ENCODE measurements at regions not wholly inside any gene's neighbourhood (a gene's known extent, or its start where the extent isn't known, plus 50 kb on each side); places are given as distances from the start of the nearest gene placed in this dataset.

DNA sequence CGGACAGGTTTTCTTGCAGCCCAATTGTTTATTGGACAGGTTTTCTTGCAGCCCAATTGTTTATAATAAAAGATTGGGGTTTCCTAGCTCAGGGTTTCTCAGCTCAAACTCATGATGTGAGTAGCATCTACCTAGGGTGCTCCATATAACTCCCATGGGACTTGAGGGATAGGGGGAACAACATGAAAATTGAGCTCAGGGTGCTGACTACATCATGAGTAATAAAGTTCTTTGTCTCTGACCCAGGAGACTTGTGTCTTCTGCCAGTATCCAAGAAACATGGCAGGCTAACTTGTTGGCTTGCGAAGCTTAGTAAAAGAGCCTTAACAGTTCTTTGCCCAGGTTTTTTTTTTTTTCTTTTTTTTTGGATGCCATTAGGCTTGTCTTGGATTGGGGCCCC is 59.2 kb upstream of the MYCBP2 start:
- Mint-ChIP-seq H3K9me3 (peaks cover 12% of the 10 kb centered on the region), H3K27ac (no peak overlapping the region)

DNA sequence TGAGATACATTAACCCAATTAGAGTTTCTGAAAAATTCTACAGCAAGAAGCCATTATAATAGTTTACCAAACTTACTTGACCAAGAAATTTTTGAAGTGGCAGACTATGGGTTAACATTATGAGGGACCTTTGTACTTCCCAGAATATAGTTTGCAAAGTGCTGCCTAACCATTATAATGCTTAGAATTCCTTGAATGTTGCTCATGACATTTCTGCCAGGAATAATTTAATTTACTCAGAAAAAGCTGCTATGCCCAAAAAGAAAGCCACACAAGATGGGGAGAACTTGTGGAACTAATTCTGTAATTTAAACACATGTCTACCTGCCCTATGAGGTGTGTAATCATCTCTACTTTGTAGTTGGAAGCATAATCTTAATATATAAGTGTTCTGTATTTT is 58.1 kb upstream of the MYCBP2 start:
- Mint-ChIP-seq H3K27ac (no peak overlapping the region), H3K4me3 (no peak overlapping the region), H3K27me3 (ENCODE audit: low read depth) (no peaks in the 10 kb centered on the region), H3K36me3 (peaks cover 5% of the 10 kb centered on the region; the same call in 1 of the 2 replicates), H3K9me3 (peaks cover 12% of the 10 kb centered on the region), H3K4me1 (peaks cover 33% of the 10 kb centered on the region)
- no peak for ATAC-seq
- CTCF ChIA-PET: interaction anchor here (1.3 kb wide), 1 partner anchor 68 kb away, joined by 4 read pairs; no protein-coding TSS in a partner anchor
- POLR2A ChIA-PET: no interaction called here
- DNase-seq (ENCODE audit: low spot score): no peak
- TF ChIP-seq SMAD4 (CRISPR knock-in tag; IDR thresholded peaks at IDR 0.05) (no peak), TEAD1 (CRISPR knock-in tag; IDR thresholded peaks at IDR 0.05) (no peak), ETV6 (CRISPR knock-in tag; IDR thresholded peaks at IDR 0.05) (no peak)
- TF ChIP-seq, protein P1, sequence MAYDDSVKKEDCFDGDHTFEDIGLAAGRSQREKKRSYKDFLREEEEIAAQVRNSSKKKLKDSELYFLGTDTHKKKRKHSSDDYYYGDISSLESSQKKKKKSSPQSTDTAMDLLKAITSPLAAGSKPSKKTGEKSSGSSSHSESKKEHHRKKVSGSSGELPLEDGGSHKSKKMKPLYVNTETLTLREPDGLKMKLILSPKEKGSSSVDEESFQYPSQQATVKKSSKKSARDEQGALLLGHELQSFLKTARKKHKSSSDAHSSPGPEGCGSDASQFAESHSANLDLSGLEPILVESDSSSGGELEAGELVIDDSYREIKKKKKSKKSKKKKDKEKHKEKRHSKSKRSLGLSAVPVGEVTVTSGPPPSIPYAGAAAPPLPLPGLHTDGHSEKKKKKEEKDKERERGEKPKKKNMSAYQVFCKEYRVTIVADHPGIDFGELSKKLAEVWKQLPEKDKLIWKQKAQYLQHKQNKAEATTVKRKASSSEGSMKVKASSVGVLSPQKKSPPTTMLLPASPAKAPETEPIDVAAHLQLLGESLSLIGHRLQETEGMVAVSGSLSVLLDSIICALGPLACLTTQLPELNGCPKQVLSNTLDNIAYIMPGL (CRISPR knock-in tag; IDR thresholded peaks at IDR 0.05): no peak
- TF ChIP-seq, protein P2, sequence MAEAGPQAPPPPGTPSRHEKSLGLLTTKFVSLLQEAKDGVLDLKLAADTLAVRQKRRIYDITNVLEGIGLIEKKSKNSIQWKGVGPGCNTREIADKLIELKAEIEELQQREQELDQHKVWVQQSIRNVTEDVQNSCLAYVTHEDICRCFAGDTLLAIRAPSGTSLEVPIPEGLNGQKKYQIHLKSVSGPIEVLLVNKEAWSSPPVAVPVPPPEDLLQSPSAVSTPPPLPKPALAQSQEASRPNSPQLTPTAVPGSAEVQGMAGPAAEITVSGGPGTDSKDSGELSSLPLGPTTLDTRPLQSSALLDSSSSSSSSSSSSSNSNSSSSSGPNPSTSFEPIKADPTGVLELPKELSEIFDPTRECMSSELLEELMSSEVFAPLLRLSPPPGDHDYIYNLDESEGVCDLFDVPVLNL (CRISPR knock-in tag; IDR thresholded peaks at IDR 0.05; ENCODE audit: borderline replicate concordance, low read depth): no peak
- TF ChIP-seq, protein P3, sequence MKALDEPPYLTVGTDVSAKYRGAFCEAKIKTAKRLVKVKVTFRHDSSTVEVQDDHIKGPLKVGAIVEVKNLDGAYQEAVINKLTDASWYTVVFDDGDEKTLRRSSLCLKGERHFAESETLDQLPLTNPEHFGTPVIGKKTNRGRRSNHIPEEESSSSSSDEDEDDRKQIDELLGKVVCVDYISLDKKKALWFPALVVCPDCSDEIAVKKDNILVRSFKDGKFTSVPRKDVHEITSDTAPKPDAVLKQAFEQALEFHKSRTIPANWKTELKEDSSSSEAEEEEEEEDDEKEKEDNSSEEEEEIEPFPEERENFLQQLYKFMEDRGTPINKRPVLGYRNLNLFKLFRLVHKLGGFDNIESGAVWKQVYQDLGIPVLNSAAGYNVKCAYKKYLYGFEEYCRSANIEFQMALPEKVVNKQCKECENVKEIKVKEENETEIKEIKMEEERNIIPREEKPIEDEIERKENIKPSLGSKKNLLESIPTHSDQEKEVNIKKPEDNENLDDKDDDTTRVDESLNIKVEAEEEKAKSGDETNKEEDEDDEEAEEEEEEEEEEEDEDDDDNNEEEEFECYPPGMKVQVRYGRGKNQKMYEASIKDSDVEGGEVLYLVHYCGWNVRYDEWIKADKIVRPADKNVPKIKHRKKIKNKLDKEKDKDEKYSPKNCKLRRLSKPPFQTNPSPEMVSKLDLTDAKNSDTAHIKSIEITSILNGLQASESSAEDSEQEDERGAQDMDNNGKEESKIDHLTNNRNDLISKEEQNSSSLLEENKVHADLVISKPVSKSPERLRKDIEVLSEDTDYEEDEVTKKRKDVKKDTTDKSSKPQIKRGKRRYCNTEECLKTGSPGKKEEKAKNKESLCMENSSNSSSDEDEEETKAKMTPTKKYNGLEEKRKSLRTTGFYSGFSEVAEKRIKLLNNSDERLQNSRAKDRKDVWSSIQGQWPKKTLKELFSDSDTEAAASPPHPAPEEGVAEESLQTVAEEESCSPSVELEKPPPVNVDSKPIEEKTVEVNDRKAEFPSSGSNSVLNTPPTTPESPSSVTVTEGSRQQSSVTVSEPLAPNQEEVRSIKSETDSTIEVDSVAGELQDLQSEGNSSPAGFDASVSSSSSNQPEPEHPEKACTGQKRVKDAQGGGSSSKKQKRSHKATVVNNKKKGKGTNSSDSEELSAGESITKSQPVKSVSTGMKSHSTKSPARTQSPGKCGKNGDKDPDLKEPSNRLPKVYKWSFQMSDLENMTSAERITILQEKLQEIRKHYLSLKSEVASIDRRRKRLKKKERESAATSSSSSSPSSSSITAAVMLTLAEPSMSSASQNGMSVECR (CRISPR knock-in tag; IDR thresholded peaks at IDR 0.05; ENCODE audit: borderline replicate concordance): no peak

More for the DNA sequence above, 59.2 kb upstream of the MYCBP2 start:
- no peak for TF ChIP-seq RELA (CRISPR knock-in tag; IDR thresholded peaks at IDR 0.05; ENCODE audit: borderline replicate concordance)
- no peak for TF ChIP-seq ZNF263 (CRISPR knock-in tag; IDR thresholded peaks at IDR 0.05; ENCODE audit: low read depth)
- TF ChIP-seq CREB1 (CRISPR knock-in tag; IDR thresholded peaks at IDR 0.05): no peak
- TF ChIP-seq, protein P4, sequence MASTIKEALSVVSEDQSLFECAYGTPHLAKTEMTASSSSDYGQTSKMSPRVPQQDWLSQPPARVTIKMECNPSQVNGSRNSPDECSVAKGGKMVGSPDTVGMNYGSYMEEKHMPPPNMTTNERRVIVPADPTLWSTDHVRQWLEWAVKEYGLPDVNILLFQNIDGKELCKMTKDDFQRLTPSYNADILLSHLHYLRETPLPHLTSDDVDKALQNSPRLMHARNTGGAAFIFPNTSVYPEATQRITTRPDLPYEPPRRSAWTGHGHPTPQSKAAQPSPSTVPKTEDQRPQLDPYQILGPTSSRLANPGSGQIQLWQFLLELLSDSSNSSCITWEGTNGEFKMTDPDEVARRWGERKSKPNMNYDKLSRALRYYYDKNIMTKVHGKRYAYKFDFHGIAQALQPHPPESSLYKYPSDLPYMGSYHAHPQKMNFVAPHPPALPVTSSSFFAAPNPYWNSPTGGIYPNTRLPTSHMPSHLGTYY (CRISPR knock-in tag; IDR thresholded peaks at IDR 0.05): no peak
- TF ChIP-seq, protein P1 (CRISPR knock-in tag; IDR thresholded peaks at IDR 0.05): no peak
- no peak for TF ChIP-seq KAT7 (CRISPR knock-in tag; IDR thresholded peaks at IDR 0.05; ENCODE audit: borderline replicate concordance)
- TF ChIP-seq, protein P5, sequence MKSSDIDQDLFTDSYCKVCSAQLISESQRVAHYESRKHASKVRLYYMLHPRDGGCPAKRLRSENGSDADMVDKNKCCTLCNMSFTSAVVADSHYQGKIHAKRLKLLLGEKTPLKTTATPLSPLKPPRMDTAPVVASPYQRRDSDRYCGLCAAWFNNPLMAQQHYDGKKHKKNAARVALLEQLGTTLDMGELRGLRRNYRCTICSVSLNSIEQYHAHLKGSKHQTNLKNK (CRISPR knock-in tag; IDR thresholded peaks at IDR 0.05): no peak
- no peak for TF ChIP-seq GABPB1 (CRISPR knock-in tag; IDR thresholded peaks at IDR 0.05)
- TF ChIP-seq NFYB (CRISPR knock-in tag; conservative IDR thresholded peaks at IDR 0.05; ENCODE audit: low read depth): no peak
- TF ChIP-seq, protein P6, sequence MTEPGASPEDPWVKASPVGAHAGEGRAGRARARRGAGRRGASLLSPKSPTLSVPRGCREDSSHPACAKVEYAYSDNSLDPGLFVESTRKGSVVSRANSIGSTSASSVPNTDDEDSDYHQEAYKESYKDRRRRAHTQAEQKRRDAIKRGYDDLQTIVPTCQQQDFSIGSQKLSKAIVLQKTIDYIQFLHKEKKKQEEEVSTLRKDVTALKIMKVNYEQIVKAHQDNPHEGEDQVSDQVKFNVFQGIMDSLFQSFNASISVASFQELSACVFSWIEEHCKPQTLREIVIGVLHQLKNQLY (CRISPR knock-in tag; IDR thresholded peaks at IDR 0.05): no peak
- TF ChIP-seq OVOL2 (CRISPR knock-in tag; IDR thresholded peaks at IDR 0.05; ENCODE audit: borderline replicate concordance): no peak
- TF ChIP-seq ELF4 (CRISPR knock-in tag; IDR thresholded peaks at IDR 0.05; ENCODE audit: low read depth): no peak
- TF ChIP-seq ZNF396 (CRISPR knock-in tag; IDR thresholded peaks at IDR 0.05; ENCODE audit: borderline replicate concordance): no peak
- no peak for TF ChIP-seq ZNF317 (CRISPR knock-in tag; IDR thresholded peaks at IDR 0.05; ENCODE audit: borderline replicate concordance, low read depth)
- TF ChIP-seq, protein P7, sequence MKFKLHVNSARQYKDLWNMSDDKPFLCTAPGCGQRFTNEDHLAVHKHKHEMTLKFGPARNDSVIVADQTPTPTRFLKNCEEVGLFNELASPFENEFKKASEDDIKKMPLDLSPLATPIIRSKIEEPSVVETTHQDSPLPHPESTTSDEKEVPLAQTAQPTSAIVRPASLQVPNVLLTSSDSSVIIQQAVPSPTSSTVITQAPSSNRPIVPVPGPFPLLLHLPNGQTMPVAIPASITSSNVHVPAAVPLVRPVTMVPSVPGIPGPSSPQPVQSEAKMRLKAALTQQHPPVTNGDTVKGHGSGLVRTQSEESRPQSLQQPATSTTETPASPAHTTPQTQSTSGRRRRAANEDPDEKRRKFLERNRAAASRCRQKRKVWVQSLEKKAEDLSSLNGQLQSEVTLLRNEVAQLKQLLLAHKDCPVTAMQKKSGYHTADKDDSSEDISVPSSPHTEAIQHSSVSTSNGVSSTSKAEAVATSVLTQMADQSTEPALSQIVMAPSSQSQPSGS (CRISPR knock-in tag; IDR thresholded peaks at IDR 0.05; ENCODE audit: borderline replicate concordance, low read depth): no peak
- TF ChIP-seq HMGA2 (CRISPR knock-in tag; IDR thresholded peaks at IDR 0.05): no peak
- TF ChIP-seq, protein P8, sequence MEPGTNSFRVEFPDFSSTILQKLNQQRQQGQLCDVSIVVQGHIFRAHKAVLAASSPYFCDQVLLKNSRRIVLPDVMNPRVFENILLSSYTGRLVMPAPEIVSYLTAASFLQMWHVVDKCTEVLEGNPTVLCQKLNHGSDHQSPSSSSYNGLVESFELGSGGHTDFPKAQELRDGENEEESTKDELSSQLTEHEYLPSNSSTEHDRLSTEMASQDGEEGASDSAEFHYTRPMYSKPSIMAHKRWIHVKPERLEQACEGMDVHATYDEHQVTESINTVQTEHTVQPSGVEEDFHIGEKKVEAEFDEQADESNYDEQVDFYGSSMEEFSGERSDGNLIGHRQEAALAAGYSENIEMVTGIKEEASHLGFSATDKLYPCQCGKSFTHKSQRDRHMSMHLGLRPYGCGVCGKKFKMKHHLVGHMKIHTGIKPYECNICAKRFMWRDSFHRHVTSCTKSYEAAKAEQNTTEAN (CRISPR knock-in tag; IDR thresholded peaks at IDR 0.05): no peak
- ChIA-PET POLR2A (no interaction called here), CTCF (no interaction called here)
- Mint-ChIP-seq H3K4me3 (no peak overlapping the region), H3K36me3 (peaks cover 5% of the 10 kb centered on the region; the same call in 1 of the 2 replicates), H3K4me1 (peaks cover 33% of the 10 kb centered on the region), H3K27me3 (ENCODE audit: low read depth) (no peaks in the 10 kb centered on the region)
- ATAC-seq (no peak), DNase-seq (ENCODE audit: low spot score) (no peak)
